ENCODE measurements at regions not wholly inside any gene's neighbourhood (a gene's known extent, or its start where the extent isn't known, plus 50 kb on each side); places are given as distances from the start of the nearest gene placed in this dataset.

- no peak for DNase-seq (ENCODE audit: low read depth in 2 of 2)
Observed at GRCh38 chr17:34174496-34174895, 80.6 kb upstream of the CCL2 start.

GRCh38 chr17:34176440-34176839 lies 78.6 kb upstream of the CCL2 start:
- DNase-seq (ENCODE audit: low read depth in 2 of 2): no peak

GRCh38 chr17:34177642-34178041 lies 77.4 kb upstream of the CCL2 start:
- no peak for DNase-seq (ENCODE audit: low read depth in 2 of 2)

GRCh38 chr17:34178092-34178491 lies 77.0 kb upstream of the CCL2 start:
- no peak for DNase-seq (ENCODE audit: low read depth in 2 of 2)

- DNase-seq (ENCODE audit: low read depth in 2 of 2): no peak
Observed at GRCh38 chr17:34182036-34182803, 72.9 kb upstream of the CCL2 start.

GRCh38 chr17:34195987-34196386 lies 59.1 kb upstream of the CCL2 start:
- DNase-seq (ENCODE audit: low read depth in 2 of 2): no peak

GRCh38 chr17:34198519-34198918 lies 56.6 kb upstream of the CCL2 start:
- DNase-seq (ENCODE audit: low read depth in 2 of 2): no peak

- no peak for DNase-seq (ENCODE audit: low read depth in 2 of 2)
Observed at GRCh38 chr17:34199454-34199853, 55.6 kb upstream of the CCL2 start.

GRCh38 chr17:34199932-34200534 lies 55.1 kb upstream of the CCL2 start:
- DNase-seq (ENCODE audit: low read depth in 2 of 2): peak; percentile 10 to 31

- DNase-seq (ENCODE audit: low read depth in 2 of 2): no peak
Observed at GRCh38 chr17:34201225-34201624, 53.9 kb upstream of the CCL2 start.

- DNase-seq (ENCODE audit: low read depth in 2 of 2): no peak
Observed at GRCh38 chr17:34201767-34202166, 53.3 kb upstream of the CCL2 start.

- no peak for DNase-seq (ENCODE audit: low read depth in 2 of 2)
Observed at GRCh38 chr17:34203018-34203638, 52.0 kb upstream of the CCL2 start.

- no peak for DNase-seq (ENCODE audit: low read depth in 2 of 2)
Observed at GRCh38 chr17:34204402-34204801, 50.7 kb upstream of the CCL2 start.

Data from stimulated activated CD8-positive, alpha-beta memory T cell treated with anti-CD3 and anti-CD28 coated beads, Interleukin-2, amount 100 ng/mL, for 1 hour (primary cell).